Adrenal gland (tissue), 9 donors: ENCODE measurements at regions not wholly inside any gene's neighbourhood (a gene's known extent, or its start where the extent isn't known, plus 50 kb on each side); places are given as distances from the start of the nearest gene placed in this dataset.

Source experiments
- DNase-seq, 7 donors: peaks; one replicate each; pipeline ENCODE4 v3.0.0-alpha.2; 2019 to 2020
- H3K27ac ChIP-seq, 5 donors: fragments of 200-600 bp; sonication (generic) in 4 of 5; 1 replicate in 3 of 5; 2 replicates in 2 of 5; pipeline versions ENCODE4 v1.5.1 to v1.8.0; 2016 to 2020; ENCODE audit warnings: mild to moderate bottlenecking in 1 of 5
- H3K27me3 ChIP-seq: fragments of 200-600 bp; 2 replicates; pipeline ENCODE4 v1.8.0; 2021
- H3K36me3 ChIP-seq, 2 donors: fragments of 200-600 bp; replicated peaks in 1 of 2; 1 replicate in 1 of 2; 2 replicates in 1 of 2; pipeline versions ENCODE4 v1.5.1 to v1.8.0; 2018 to 2022
- H3K4me1 ChIP-seq, 2 donors: fragments of 200-600 bp; replicated peaks in 1 of 2; 1 replicate in 1 of 2; 2 replicates in 1 of 2; pipeline versions ENCODE4 v1.5.1 to v1.8.0; 2018 to 2021
- H3K4me3 ChIP-seq, 4 donors: fragments of 200-600 bp; sonication (generic) in 3 of 4; one replicate each; pipeline ENCODE4 v1.5.1; 2016 to 2018
- H3K9me3 ChIP-seq, 3 donors: fragments of 200-600 bp; sonication (generic) in 1 of 3; replicated peaks in 1 of 3; 1 replicate in 2 of 3; 2 replicates in 1 of 3; pipeline versions ENCODE4 v1.5.1 to v1.8.0; 2016 to 2021
- CTCF ChIP-seq, 6 experiments: fragments of 450-650 bp in 4 of 6; fragments of 200-600 bp in 2 of 6; sonication (generic) in 1 of 6; IDR thresholded peaks; 1 replicate in 5 of 6; 2 replicates in 1 of 6; pipeline versions ENCODE4 v1.5.1 to v1.8.0; 2016 to 2021; ENCODE audit warnings: antibody characterized with exemption in 6 of 6, mild to moderate bottlenecking in 2 of 6, moderate library complexity in 1 of 6
- POLR2A ChIP-seq, 2 donors: fragments of 450-650 bp; IDR thresholded peaks; one replicate each; pipeline ENCODE4 v1.6.1; 2017; ENCODE audit warnings: antibody characterized with exemption in 2 of 2, mild to moderate bottlenecking in 2 of 2, moderate library complexity in 1 of 2
- WGBS, 4 donors: extraction: QIAGEN DNeasy Blood & Tissue Kit in 2 of 4; methylation state at CpG; one replicate each; pipeline versions ENCODE4 v1.1.5 to v1.1.7; 2013 to 2017; 5-methylcytosine and 5-hydroxymethylcytosine counted together
- intact Hi-C, 2 donors: fragments of 100-400 bp; cut with DNase I; formaldehyde crosslinking; loops; one replicate each; pipeline versions ENCODE4 v1.14.1 to v1.15.0; 2022 to 2023
- donor health status: healthy with polysubstance abuse.
- donor health status: Bipolar disorder and iron deficiency.
- donor health status: DM: yes; HTN: yes; CAD: no.
- donor health status: DM: no; HTN: no; CAD: no.
- donor health status: DM: no; HTN: no; CAD: no.

GRCh38 chr6:80633412-80633811, 526.9 kb downstream of the BCKDHB start:
- no peak for TF ChIP-seq POLR2A (IDR thresholded peaks at IDR 0.05)
- TF ChIP-seq CTCF (IDR thresholded peaks at IDR 0.05): no peak
- H3K36me3 ChIP-seq: no peaks in the 10 kb centered on the region
- no peak overlapping the region for H3K27ac ChIP-seq
- no peak overlapping the region for H3K4me3 ChIP-seq
- H3K4me1 ChIP-seq: no peaks in the 10 kb centered on the region
- H3K9me3 ChIP-seq: no peaks in the 10 kb centered on the region
- intact Hi-C loops: no loop called here
- no peak for DNase-seq
- 27 to 51% (median 44%) methylated on average over 2 of the region's 2 CpGs for WGBS, 4 donors
- no peaks in the 10 kb centered on the region for H3K27me3 ChIP-seq

- DNase-seq: no peak
- intact Hi-C loops: no loop called here
- Histone ChIP-seq H3K27me3 (no peaks in the 10 kb centered on the region), H3K27ac (no peak overlapping the region), H3K4me1 (no peaks in the 10 kb centered on the region), H3K36me3 (no peaks in the 10 kb centered on the region), H3K4me3 (no peak overlapping the region), H3K9me3 (peaks cover 0 to 3% (median 0%) of the 10 kb centered on the region in 3 donors)
- 80 to 89% (median 87%) methylated on average over 1 of the region's 1 CpG for WGBS, 4 donors
- no peak for TF ChIP-seq CTCF (IDR thresholded peaks at IDR 0.05)
- no peak for TF ChIP-seq POLR2A (IDR thresholded peaks at IDR 0.05)
Measured at GRCh38 chr6:80625405-80625804, 518.9 kb downstream of the BCKDHB start.

- Histone ChIP-seq H3K4me3 (no peak overlapping the region), H3K27me3 (no peaks in the 10 kb centered on the region), H3K4me1 (no peaks in the 10 kb centered on the region), H3K36me3 (no peaks in the 10 kb centered on the region), H3K9me3 (peaks cover 0 to 3% (median 0%) of the 10 kb centered on the region in 3 donors), H3K27ac (no peak overlapping the region)
- intact Hi-C loops: no loop called here
- no peak for DNase-seq
- TF ChIP-seq CTCF (IDR thresholded peaks at IDR 0.05) (no peak), POLR2A (IDR thresholded peaks at IDR 0.05) (no peak)
Measured at GRCh38 chr6:80623066-80623815, 516.8 kb downstream of the BCKDHB start.

- H3K4me1 ChIP-seq: no peaks in the 10 kb centered on the region
- 71 to 100% (median 81%) methylated on average over 1 of the region's 1 CpG for WGBS, 4 donors
Measured at GRCh38 chr6:80622641-80623040, 516.2 kb downstream of the BCKDHB start.

More at GRCh38 chr6:80622641-80623040, 516.2 kb downstream of the BCKDHB start:
- intact Hi-C loops: no loop called here
- H3K27ac ChIP-seq: no peak overlapping the region
- no peak overlapping the region for H3K4me3 ChIP-seq
- peaks cover 0 to 3% (median 0%) of the 10 kb centered on the region in 3 donors for H3K9me3 ChIP-seq
- no peak for DNase-seq
- no peaks in the 10 kb centered on the region for H3K36me3 ChIP-seq
- no peak for TF ChIP-seq CTCF (IDR thresholded peaks at IDR 0.05)
- TF ChIP-seq POLR2A (IDR thresholded peaks at IDR 0.05): no peak
- no peaks in the 10 kb centered on the region for H3K27me3 ChIP-seq
